Large intestine (tissue), 3 donors: ENCODE measurements at regions not wholly inside any gene's neighbourhood (a gene's known extent, or its start where the extent isn't known, plus 50 kb on each side); places are given as distances from the start of the nearest gene placed in this dataset.

ENCODE experiments used
- DNase-seq, 2 donors: peaks; one replicate each; pipeline versions ENCODE4 v3.0.0 to v3.0.0-alpha.2; 2013
- H3K27ac ChIP-seq: one replicate; pipeline ENCODE4 v1.5.1; 2013; ENCODE audit warnings: low read length
- H3K27me3 ChIP-seq: 2 replicates; pipeline ENCODE4 v1.6.1; 2013; ENCODE audit warnings: low read length; ENCODE audit not compliant: control insufficient read depth, insufficient read depth
- H3K36me3 ChIP-seq: 2 replicates; pipeline ENCODE4 v1.6.1; 2013; ENCODE audit warnings: low read length; ENCODE audit not compliant: control insufficient read depth, insufficient read depth
- H3K4me1 ChIP-seq: one replicate; pipeline ENCODE4 v1.6.1; 2013; ENCODE audit warnings: low read length; ENCODE audit not compliant: control insufficient read depth, insufficient read depth
- H3K4me3 ChIP-seq: one replicate; pipeline ENCODE4 v1.5.1; 2013; ENCODE audit warnings: low read length
- H3K9me3 ChIP-seq: one replicate; pipeline ENCODE4 v1.6.1; 2013; ENCODE audit warnings: mild to moderate bottlenecking, low read depth, low read length, moderate library complexity; ENCODE audit not compliant: control insufficient read depth
- WGBS: methylation state at CpG from one replicate; pipeline ENCODE4 v1.1.5; 2013; ENCODE audit warnings: low lambda C conversion rate; ENCODE audit not compliant: insufficient coverage; 5-methylcytosine and 5-hydroxymethylcytosine counted together

DNA sequence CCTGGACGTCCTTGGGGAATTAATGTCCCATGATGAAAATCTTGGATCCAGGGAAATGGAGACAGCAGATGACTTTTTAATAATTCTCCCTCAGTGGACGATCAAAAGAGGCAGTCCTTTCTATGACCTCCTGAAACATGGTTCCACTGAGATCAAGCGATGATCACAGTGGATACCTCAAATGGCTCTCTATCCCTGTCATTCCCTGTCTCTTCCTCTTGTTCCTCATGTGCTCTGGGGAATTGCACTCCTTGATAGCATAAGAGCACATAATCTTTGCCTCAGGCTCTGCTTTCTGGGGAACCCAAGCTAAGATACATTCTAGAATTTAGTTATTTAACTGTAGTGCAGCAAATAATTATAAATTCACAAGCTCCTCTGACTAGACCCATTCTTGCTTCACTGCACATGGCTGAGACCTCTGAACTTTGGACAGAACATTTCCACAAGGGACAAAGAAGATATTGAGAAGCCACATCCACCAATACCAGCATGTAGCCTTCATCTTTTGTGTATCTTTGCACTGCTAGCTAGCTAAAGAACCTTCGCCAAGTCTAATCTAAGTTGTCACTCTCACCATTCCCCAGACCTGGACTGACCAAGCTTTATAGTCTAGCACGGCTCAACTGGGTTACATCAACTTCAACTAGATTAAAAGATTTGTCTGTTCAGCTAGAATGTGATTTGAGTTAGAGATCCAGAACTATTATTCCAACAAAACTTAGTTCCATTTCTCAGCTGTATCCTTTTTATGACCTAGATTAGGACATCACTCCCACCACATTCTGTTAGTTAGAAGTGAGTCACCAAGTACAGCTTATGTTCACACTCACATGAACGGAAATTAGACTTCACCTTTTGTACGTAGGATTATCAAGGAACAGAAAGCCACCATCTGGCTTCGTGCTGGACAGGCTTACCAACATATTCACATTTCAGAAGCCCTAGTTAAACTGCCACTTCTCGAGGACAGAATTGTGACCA, 142.7 kb downstream of the SUCLA2 start:
- H3K36me3 ChIP-seq, result no peaks in the 10 kb centered on the region
- no peaks in the 10 kb centered on the region for H3K4me1 ChIP-seq
- no peaks in the 10 kb centered on the region for H3K27me3 ChIP-seq
- no peak overlapping the region for H3K27ac ChIP-seq
- no peak overlapping the region for H3K4me3 ChIP-seq
- WGBS, result 100% methylated on average over 2 of the region's 9 CpGs
- H3K9me3 ChIP-seq, result no peaks in the 10 kb centered on the region
- no peak for DNase-seq

DNA sequence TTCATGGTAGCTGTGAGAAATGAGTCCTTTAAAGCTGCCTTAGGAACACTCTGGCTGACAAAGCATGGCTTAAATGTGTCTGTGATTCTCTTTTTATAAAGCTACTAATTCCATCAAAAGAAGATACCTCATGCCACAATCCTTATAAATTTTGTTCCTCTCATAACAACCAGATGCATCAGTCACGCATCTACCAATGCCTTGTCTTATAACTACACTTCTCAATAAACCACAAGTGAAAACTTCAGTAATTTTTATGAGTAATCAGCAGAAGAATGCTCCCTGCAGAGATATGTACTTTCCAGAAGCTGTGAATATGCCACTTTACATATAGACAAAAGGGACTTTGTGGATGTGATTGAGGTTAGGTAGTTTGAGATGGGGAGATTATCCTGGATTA, 147.8 kb downstream of the SUCLA2 start:
- H3K9me3 ChIP-seq, result no peaks in the 10 kb centered on the region
- 100% methylated on average over 1 of the region's 1 CpG for WGBS
- no peaks in the 10 kb centered on the region for H3K27me3 ChIP-seq
- no peaks in the 10 kb centered on the region for H3K4me1 ChIP-seq
- no peaks in the 10 kb centered on the region for H3K36me3 ChIP-seq
- no peak for DNase-seq
- no peak overlapping the region for H3K27ac ChIP-seq
- H3K4me3 ChIP-seq, result no peak overlapping the region

GRCh38 chr13:47846886-47847285, 154.2 kb downstream of the SUCLA2 start:
- no peak overlapping the region for H3K4me3 ChIP-seq
- no peak overlapping the region for H3K27ac ChIP-seq
- no peaks in the 10 kb centered on the region for H3K27me3 ChIP-seq
- H3K4me1 ChIP-seq, result no peaks in the 10 kb centered on the region
- 89% methylated on average over 1 of the region's 4 CpGs for whole genome bisulfite sequencing
- H3K36me3 ChIP-seq, result no peaks in the 10 kb centered on the region
- H3K9me3 ChIP-seq, result no peaks in the 10 kb centered on the region
- no peak for DNase-seq

- Histone ChIP-seq H3K27ac (no peak overlapping the region), H3K4me3 (no peak overlapping the region), H3K36me3 (no peaks in the 10 kb centered on the region), H3K27me3 (no peaks in the 10 kb centered on the region), H3K9me3 (no peaks in the 10 kb centered on the region), H3K4me1 (no peaks in the 10 kb centered on the region)
- no CpG with 5 or more reads among the region's 1 CpG for WGBS
- no peak for DNase-seq
These were observed 155.1 kb downstream of the SUCLA2 start for GRCh38 chr13:47845981-47846380.

GRCh38 chr13:47843005-47843404, 158.1 kb downstream of the SUCLA2 start:
- H3K9me3 ChIP-seq, result no peaks in the 10 kb centered on the region
- H3K36me3 ChIP-seq, result no peaks in the 10 kb centered on the region
- 89% methylated on average over 2 of the region's 4 CpGs for WGBS
- H3K4me3 ChIP-seq, result no peak overlapping the region
- H3K4me1 ChIP-seq, result no peaks in the 10 kb centered on the region
- no peaks in the 10 kb centered on the region for H3K27me3 ChIP-seq
- H3K27ac ChIP-seq, result no peak overlapping the region
- DNase-seq, result no peak

GRCh38 chr13:47841151-47841550, 159.9 kb downstream of the SUCLA2 start:
- Histone ChIP-seq H3K4me1 (no peaks in the 10 kb centered on the region), H3K4me3 (no peak overlapping the region), H3K9me3 (no peaks in the 10 kb centered on the region), H3K36me3 (no peaks in the 10 kb centered on the region), H3K27ac (no peak overlapping the region), H3K27me3 (no peaks in the 10 kb centered on the region)
- no CpG with 5 or more reads among the region's 4 CpGs for WGBS
- DNase-seq, result no peak

DNA sequence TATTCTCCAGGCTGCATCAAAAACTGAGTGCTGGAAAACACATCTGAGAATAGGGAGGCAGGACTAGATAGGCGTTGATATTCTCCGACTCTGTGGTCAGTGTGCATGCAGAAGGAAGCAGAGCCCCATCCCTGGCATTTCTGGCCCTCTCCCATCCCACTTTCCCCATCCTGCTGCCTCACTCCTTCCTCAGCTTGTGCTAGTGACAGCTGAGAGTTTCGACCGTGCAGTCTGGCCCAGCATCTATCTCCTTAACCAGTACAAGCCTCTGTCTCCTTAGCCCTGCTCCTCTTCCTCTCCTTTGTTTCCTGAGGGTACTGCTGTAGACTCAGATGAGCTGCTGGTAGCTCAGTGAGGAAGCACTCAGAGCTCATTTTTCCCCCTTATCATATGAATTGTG, 163.2 kb downstream of the SUCLA2 start:
- H3K9me3 ChIP-seq, result no peaks in the 10 kb centered on the region
- H3K4me3 ChIP-seq, result no peak overlapping the region
- H3K27ac ChIP-seq, result no peak overlapping the region
- 58% methylated on average over 2 of the region's 4 CpGs for WGBS
- H3K4me1 ChIP-seq, result no peaks in the 10 kb centered on the region
- no peak for DNase-seq
- H3K36me3 ChIP-seq, result no peaks in the 10 kb centered on the region
- H3K27me3 ChIP-seq, result no peaks in the 10 kb centered on the region

- Histone ChIP-seq H3K9me3 (no peaks in the 10 kb centered on the region), H3K4me1 (no peaks in the 10 kb centered on the region), H3K27me3 (no peaks in the 10 kb centered on the region), H3K4me3 (no peak overlapping the region), H3K36me3 (no peaks in the 10 kb centered on the region), H3K27ac (no peak overlapping the region)
- WGBS, result 93% methylated on average over 2 of the region's 5 CpGs
- DNase-seq, result no peak
These were observed 163.8 kb downstream of the SUCLA2 start for GRCh38 chr13:47837104-47837880.

GRCh38 chr13:47835470-47836228, 165.4 kb downstream of the SUCLA2 start:
- Histone ChIP-seq H3K27me3 (no peaks in the 10 kb centered on the region), H3K9me3 (no peaks in the 10 kb centered on the region), H3K27ac (no peak overlapping the region), H3K4me3 (no peak overlapping the region), H3K36me3 (no peaks in the 10 kb centered on the region), H3K4me1 (no peaks in the 10 kb centered on the region)
- no peak for DNase-seq
- no CpG with 5 or more reads among the region's 8 CpGs for WGBS

- Histone ChIP-seq H3K27ac (no peak overlapping the region), H3K9me3 (no peaks in the 10 kb centered on the region), H3K27me3 (no peaks in the 10 kb centered on the region), H3K4me1 (no peaks in the 10 kb centered on the region), H3K4me3 (no peak overlapping the region), H3K36me3 (no peaks in the 10 kb centered on the region)
- DNase-seq, result no peak
- WGBS, result no CpG with 5 or more reads among the region's 1 CpG
These were observed 168.6 kb downstream of the SUCLA2 start for GRCh38 chr13:47832458-47832972.
